ENCODE measurements at regions not wholly inside any gene's neighbourhood (a gene's known extent, or its start where the extent isn't known, plus 50 kb on each side); places are given as distances from the start of the nearest gene placed in this dataset.

GRCh38 chr10:29767968-29768367, 133.2 kb upstream of the SVIL start:
- TF ChIP-seq YY1 (IDR thresholded peaks at IDR 0.05; ENCODE audit: insufficient read depth, insufficient read length) (no peak), ZNF274 (IDR thresholded peaks at IDR 0.05; ENCODE audit: low read depth, low read length) (no peak), SUZ12 (IDR thresholded peaks at IDR 0.05; ENCODE audit: extremely low read depth, insufficient read depth, insufficient read length) (no peak)
- H3K4me3 ChIP-seq (ENCODE audit: insufficient read length, low read depth): no peak overlapping the region
- no peaks in the 10 kb centered on the region for H3K27me3 ChIP-seq (ENCODE audit: insufficient read depth, insufficient read length)
- DNase-seq (ENCODE audit: low read depth, low spot score): no peak
- no peaks in the 10 kb centered on the region for H3K9me3 ChIP-seq (ENCODE audit: insufficient read depth, low read length)
- no peaks in the 10 kb centered on the region for H3K36me3 ChIP-seq (ENCODE audit: insufficient read depth, insufficient read length, low read length)
- no peaks in the 10 kb centered on the region for H3K4me1 ChIP-seq (ENCODE audit: insufficient read depth, insufficient read length)
- H3K9ac ChIP-seq (ENCODE audit: insufficient read length, low read depth): no peak overlapping the region

- no peaks in the 10 kb centered on the region for H3K4me1 ChIP-seq (ENCODE audit: insufficient read depth, insufficient read length)
- no peaks in the 10 kb centered on the region for H3K36me3 ChIP-seq (ENCODE audit: insufficient read depth, insufficient read length, low read length)
- H3K27me3 ChIP-seq (ENCODE audit: insufficient read depth, insufficient read length): no peaks in the 10 kb centered on the region
- no peaks in the 10 kb centered on the region for H3K9me3 ChIP-seq (ENCODE audit: insufficient read depth, low read length)
- no peak overlapping the region for H3K9ac ChIP-seq (ENCODE audit: insufficient read length, low read depth)
- no peak overlapping the region for H3K4me3 ChIP-seq (ENCODE audit: insufficient read length, low read depth)
- TF ChIP-seq ZNF274 (IDR thresholded peaks at IDR 0.05; ENCODE audit: low read depth, low read length): no peak
- no peak for DNase-seq (ENCODE audit: low read depth, low spot score)
These were observed 132.0 kb upstream of the SVIL start for GRCh38 chr10:29766753-29767152.

- TF ChIP-seq ZNF274 (IDR thresholded peaks at IDR 0.05; ENCODE audit: low read depth, low read length) (no peak), SUZ12 (IDR thresholded peaks at IDR 0.05; ENCODE audit: extremely low read depth, insufficient read depth, insufficient read length) (no peak), YY1 (IDR thresholded peaks at IDR 0.05; ENCODE audit: insufficient read depth, insufficient read length) (no peak)
These were observed 130.6 kb upstream of the SVIL start for GRCh38 chr10:29765330-29765729.

GRCh38 chr10:29763396-29763795, 128.6 kb upstream of the SVIL start:
- Histone ChIP-seq H3K36me3 (ENCODE audit: insufficient read depth, insufficient read length, low read length) (no peaks in the 10 kb centered on the region), H3K9me3 (ENCODE audit: insufficient read depth, low read length) (no peaks in the 10 kb centered on the region), H3K27me3 (ENCODE audit: insufficient read depth, insufficient read length) (no peaks in the 10 kb centered on the region), H3K9ac (ENCODE audit: insufficient read length, low read depth) (no peak overlapping the region), H3K4me3 (ENCODE audit: insufficient read length, low read depth) (no peak overlapping the region), H3K4me1 (ENCODE audit: insufficient read depth, insufficient read length) (no peaks in the 10 kb centered on the region)
- TF ChIP-seq SUZ12 (IDR thresholded peaks at IDR 0.05; ENCODE audit: extremely low read depth, insufficient read depth, insufficient read length): no peak
- TF ChIP-seq ZNF274 (IDR thresholded peaks at IDR 0.05; ENCODE audit: low read depth, low read length): no peak
- TF ChIP-seq YY1 (IDR thresholded peaks at IDR 0.05; ENCODE audit: insufficient read depth, insufficient read length): no peak
- DNase-seq (ENCODE audit: low read depth, low spot score): no peak

More at GRCh38 chr10:29765330-29765729, 130.6 kb upstream of the SVIL start:
- Histone ChIP-seq H3K9ac (ENCODE audit: insufficient read length, low read depth) (no peak overlapping the region), H3K4me1 (ENCODE audit: insufficient read depth, insufficient read length) (no peaks in the 10 kb centered on the region), H3K36me3 (ENCODE audit: insufficient read depth, insufficient read length, low read length) (no peaks in the 10 kb centered on the region), H3K4me3 (ENCODE audit: insufficient read length, low read depth) (no peak overlapping the region), H3K27me3 (ENCODE audit: insufficient read depth, insufficient read length) (no peaks in the 10 kb centered on the region), H3K9me3 (ENCODE audit: insufficient read depth, low read length) (no peaks in the 10 kb centered on the region)
- DNase-seq (ENCODE audit: low read depth, low spot score): no peak

- Histone ChIP-seq H3K27me3 (ENCODE audit: insufficient read depth, insufficient read length) (no peaks in the 10 kb centered on the region), H3K4me1 (ENCODE audit: insufficient read depth, insufficient read length) (no peaks in the 10 kb centered on the region), H3K4me3 (ENCODE audit: insufficient read length, low read depth) (no peak overlapping the region), H3K36me3 (ENCODE audit: insufficient read depth, insufficient read length, low read length) (no peaks in the 10 kb centered on the region), H3K9me3 (ENCODE audit: insufficient read depth, low read length) (no peaks in the 10 kb centered on the region), H3K9ac (ENCODE audit: insufficient read length, low read depth) (no peak overlapping the region)
- no peak for DNase-seq (ENCODE audit: low read depth, low spot score)
- no peak for TF ChIP-seq SUZ12 (IDR thresholded peaks at IDR 0.05; ENCODE audit: extremely low read depth, insufficient read depth, insufficient read length)
- no peak for TF ChIP-seq YY1 (IDR thresholded peaks at IDR 0.05; ENCODE audit: insufficient read depth, insufficient read length)
- TF ChIP-seq ZNF274 (IDR thresholded peaks at IDR 0.05; ENCODE audit: low read depth, low read length): no peak
These were observed 127.1 kb upstream of the SVIL start for GRCh38 chr10:29761916-29762315.

- no peak for DNase-seq (ENCODE audit: low read depth, low spot score)
- TF ChIP-seq ZNF274 (IDR thresholded peaks at IDR 0.05; ENCODE audit: low read depth, low read length) (no peak), YY1 (IDR thresholded peaks at IDR 0.05; ENCODE audit: insufficient read depth, insufficient read length) (no peak), SUZ12 (IDR thresholded peaks at IDR 0.05; ENCODE audit: extremely low read depth, insufficient read depth, insufficient read length) (no peak)
- Histone ChIP-seq H3K27me3 (ENCODE audit: insufficient read depth, insufficient read length) (no peaks in the 10 kb centered on the region), H3K9me3 (ENCODE audit: insufficient read depth, low read length) (no peaks in the 10 kb centered on the region), H3K4me1 (ENCODE audit: insufficient read depth, insufficient read length) (no peaks in the 10 kb centered on the region), H3K36me3 (ENCODE audit: insufficient read depth, insufficient read length, low read length) (no peaks in the 10 kb centered on the region), H3K4me3 (ENCODE audit: insufficient read length, low read depth) (no peak overlapping the region), H3K9ac (ENCODE audit: insufficient read length, low read depth) (no peak overlapping the region)
These were observed 125.5 kb upstream of the SVIL start for GRCh38 chr10:29760138-29760900.

- no peaks in the 10 kb centered on the region for H3K36me3 ChIP-seq (ENCODE audit: insufficient read depth, insufficient read length, low read length)
- H3K9ac ChIP-seq (ENCODE audit: insufficient read length, low read depth): no peak overlapping the region
- H3K9me3 ChIP-seq (ENCODE audit: insufficient read depth, low read length): no peaks in the 10 kb centered on the region
- H3K27me3 ChIP-seq (ENCODE audit: insufficient read depth, insufficient read length): no peaks in the 10 kb centered on the region
- no peak for TF ChIP-seq YY1 (IDR thresholded peaks at IDR 0.05; ENCODE audit: insufficient read depth, insufficient read length)
- TF ChIP-seq SUZ12 (IDR thresholded peaks at IDR 0.05; ENCODE audit: extremely low read depth, insufficient read depth, insufficient read length): no peak
- no peak for TF ChIP-seq ZNF274 (IDR thresholded peaks at IDR 0.05; ENCODE audit: low read depth, low read length)
- H3K4me3 ChIP-seq (ENCODE audit: insufficient read length, low read depth): no peak overlapping the region
- DNase-seq (ENCODE audit: low read depth, low spot score): no peak
- H3K4me1 ChIP-seq (ENCODE audit: insufficient read depth, insufficient read length): no peaks in the 10 kb centered on the region
These were observed 123.0 kb upstream of the SVIL start for GRCh38 chr10:29757551-29758297.
